Heart left ventricle (tissue), 16 donors: ENCODE measurements at regions not wholly inside any gene's neighbourhood (a gene's known extent, or its start where the extent isn't known, plus 50 kb on each side); places are given as distances from the start of the nearest gene placed in this dataset.

ENCODE experiments used
- ATAC-seq, 4 donors: fragments of 200-7000 bp; cut with Tn5 transposase; one replicate each; pipeline ENCODE4 v1.9.1; 2020 to 2022; ENCODE audit warnings: moderate library complexity in 4 of 4, mild to moderate bottlenecking in 3 of 4, moderate number of reproducible peaks in 1 of 4
- DNase-seq, 5 donors: peaks; one replicate each; pipeline ENCODE4 v3.0.0-alpha.2; 2020
- H3K27ac ChIP-seq, 12 donors: fragments of 200-600 bp; sonication (generic) in 4 of 12; one replicate each; pipeline versions ENCODE4 v1.5.0 to v1.8.0; 2016 to 2022; ENCODE audit warnings: mild to moderate bottlenecking in 2 of 12
- H3K27me3 ChIP-seq, 9 donors: fragments of 200-600 bp; sonication (generic) in 2 of 9; one replicate each; pipeline versions ENCODE4 v1.5.1 to v1.8.0; 2016 to 2022; ENCODE audit warnings: mild to moderate bottlenecking in 3 of 9
- H3K36me3 ChIP-seq, 9 donors: fragments of 200-600 bp; sonication (generic) in 2 of 9; one replicate each; pipeline versions ENCODE4 v1.5.0 to v1.8.0; 2018 to 2022; ENCODE audit warnings: mild to moderate bottlenecking in 2 of 9
- H3K4me1 ChIP-seq, 12 donors: fragments of 200-600 bp; sonication (generic) in 4 of 12; one replicate each; pipeline versions ENCODE4 v1.5.0 to v1.8.0; 2016 to 2022; ENCODE audit warnings: mild to moderate bottlenecking in 3 of 12
- H3K4me3 ChIP-seq, 12 donors: fragments of 200-600 bp; sonication (generic) in 4 of 12; one replicate each; pipeline versions ENCODE4 v1.5.0 to v1.8.0; 2017 to 2022; ENCODE audit warnings: mild to moderate bottlenecking in 9 of 12, moderate library complexity in 4 of 12
- H3K9me3 ChIP-seq, 12 donors: fragments of 200-600 bp; sonication (generic) in 4 of 12; one replicate each; pipeline versions ENCODE4 v1.5.0 to v1.8.0; 2016 to 2022; ENCODE audit warnings: mild to moderate bottlenecking in 1 of 12
- CTCF ChIP-seq, 12 donors: fragments of 200-600 bp; sonication (generic) in 4 of 12; IDR thresholded peaks; one replicate each; pipeline versions ENCODE4 v1.5.0 to v1.8.0; 2018 to 2022; ENCODE audit warnings: antibody characterized with exemption in 12 of 12, mild to moderate bottlenecking in 5 of 12
- POLR2A ChIP-seq, 2 donors: fragments of 450-650 bp; IDR thresholded peaks; one replicate each; pipeline ENCODE4 v1.6.1; 2017; ENCODE audit warnings: antibody characterized with exemption in 2 of 2, mild to moderate bottlenecking in 2 of 2, moderate library complexity in 2 of 2
- WGBS, 4 donors: extraction: QIAGEN DNeasy Blood & Tissue Kit in 2 of 4; methylation state at CpG; one replicate each; pipeline versions ENCODE4 v1.1.5 to v1.1.7; 2013 to 2018; 5-methylcytosine and 5-hydroxymethylcytosine counted together
- intact Hi-C, 10 donors: fragments of 100-400 bp; cut with DNase I; formaldehyde crosslinking; loops; one replicate each; pipeline versions ENCODE4 v1.11.1 to v1.14.2; 2022
- donor health status: ischemic (EF 13 %, LVEDD 7.1; RV severe dilation, severe dysfunction).
- donor health status: healthy with polysubstance abuse.
- donor health status: DM: no; HTN: yes; CAD: no.
- donor health status: DM: no; HTN: no; CAD: no.
- donor health status: ischemic (EF 25% LVEDD 6.9; RV normal size, moderate dysfunction).
- donor health status: ischemic (EF 25% LVEDD 5.7; RV mildly dilated, moderate dysfunction).
- donor health status: healthy.
- donor health status: DM: yes; HTN: yes; CAD: no.
- donor health status: ischemic (EF 35%, LVEDD 5.7; RV mildly dilated, moderate dysfunction).
- donor health status: nonischemic (EF 11% LVEDD 7.7; RV severe dilation, severe dysfunction).
- donor health status: DM: yes; HTN: yes; CAD: no.
- donor health status: PGD.
- donor health status: ischemic (EF 29% LVEDD 5.4; RV normal size, mild dysfunction).
- donor health status: nonischemic (EF 23%, LVEDD 6.1; RV moderate dilation, normal function).

- no peaks in the 10 kb centered on the region for H3K4me1 ChIP-seq
- intact Hi-C loops, result no loop called here
- no peaks in the 10 kb centered on the region for H3K27me3 ChIP-seq
- no peaks in the 10 kb centered on the region for H3K9me3 ChIP-seq
- DNase-seq, result no peak
- no peak for ATAC-seq
- H3K4me3 ChIP-seq, result no peak overlapping the region
- no peak overlapping the region for H3K27ac ChIP-seq
- no peaks in the 10 kb centered on the region for H3K36me3 ChIP-seq
- TF ChIP-seq POLR2A (IDR thresholded peaks at IDR 0.05) (no peak), CTCF (IDR thresholded peaks at IDR 0.05) (no peak)
Observed at GRCh38 chr5:153257381-153257780, 233.1 kb upstream of the GRIA1 start.

GRCh38 chr5:153258469-153258868 lies 232.0 kb upstream of the GRIA1 start:
- Histone ChIP-seq H3K27me3 (no peaks in the 10 kb centered on the region), H3K4me3 (no peak overlapping the region), H3K4me1 (no peaks in the 10 kb centered on the region), H3K9me3 (no peaks in the 10 kb centered on the region), H3K36me3 (no peaks in the 10 kb centered on the region), H3K27ac (no peak overlapping the region)
- TF ChIP-seq CTCF (IDR thresholded peaks at IDR 0.05), result no peak
- TF ChIP-seq POLR2A (IDR thresholded peaks at IDR 0.05), result no peak
- DNase-seq (no peak), ATAC-seq (no peak)
- 52 to 84% (median 71%) methylated on average over 3 of the region's 3 CpGs for WGBS, 4 donors
- intact Hi-C loops, result no loop called here

- no peak overlapping the region for H3K27ac ChIP-seq
- TF ChIP-seq POLR2A (IDR thresholded peaks at IDR 0.05) (no peak), CTCF (IDR thresholded peaks at IDR 0.05) (no peak)
- H3K4me1 ChIP-seq, result no peaks in the 10 kb centered on the region
- intact Hi-C loops, result no loop called here
- no peaks in the 10 kb centered on the region for H3K27me3 ChIP-seq
- no peak overlapping the region for H3K4me3 ChIP-seq
- no peak for DNase-seq
- no peak for ATAC-seq
- H3K36me3 ChIP-seq, result no peaks in the 10 kb centered on the region
- no peaks in the 10 kb centered on the region for H3K9me3 ChIP-seq
Observed at GRCh38 chr5:153267506-153267905, 223.0 kb upstream of the GRIA1 start.

GRCh38 chr5:153275695-153276094 lies 214.8 kb upstream of the GRIA1 start:
- no peak for ATAC-seq
- WGBS, 4 donors, result 36 to 39% (median 37%) methylated on average over 3 of the region's 3 CpGs

More at GRCh38 chr5:153275695-153276094, 214.8 kb upstream of the GRIA1 start:
- Histone ChIP-seq H3K4me3 (no peak overlapping the region), H3K4me1 (no peaks in the 10 kb centered on the region), H3K27me3 (no peaks in the 10 kb centered on the region), H3K36me3 (no peaks in the 10 kb centered on the region), H3K27ac (no peak overlapping the region), H3K9me3 (no peaks in the 10 kb centered on the region)
- TF ChIP-seq POLR2A (IDR thresholded peaks at IDR 0.05), result no peak
- no peak for TF ChIP-seq CTCF (IDR thresholded peaks at IDR 0.05)
- intact Hi-C loops, result no loop called here
- DNase-seq, result no peak
